ENCODE measurements at regions not wholly inside any gene's neighbourhood (a gene's known extent, or its start where the extent isn't known, plus 50 kb on each side); places are given as distances from the start of the nearest gene placed in this dataset.

DNA sequence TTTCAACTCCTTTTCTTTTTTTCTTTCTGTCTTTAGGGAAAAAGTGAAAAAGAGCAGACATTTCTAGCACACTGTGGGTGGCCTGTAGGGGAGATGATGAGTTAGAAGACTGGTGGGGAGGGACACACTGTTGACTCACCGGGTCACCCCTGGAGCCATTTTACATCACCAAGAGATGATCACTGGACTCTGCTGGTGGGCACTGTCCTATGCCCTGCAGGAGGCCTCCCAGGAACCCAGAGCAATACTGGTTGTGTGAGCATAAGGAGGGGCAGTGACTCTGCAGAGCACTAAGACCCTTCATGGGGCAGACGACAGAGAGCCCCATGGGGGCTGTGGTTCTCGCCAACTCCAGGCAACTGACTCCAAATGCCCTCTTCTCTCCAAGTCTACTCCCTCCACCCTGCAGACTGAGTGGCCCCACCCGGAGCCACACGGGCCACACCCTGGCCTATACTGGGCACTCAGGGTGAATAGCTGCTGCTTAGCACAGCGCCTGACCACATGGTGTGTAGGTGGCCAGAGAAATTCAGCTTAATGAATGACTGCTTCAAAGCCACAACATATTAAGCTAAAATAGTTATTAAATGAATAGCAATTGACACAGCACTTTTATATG lies 177.5 kb downstream of the CDC5L start:
- DNase-seq (ENCODE audit: low spot score), result no peak
- H3K36me3 Mint-ChIP-seq (ENCODE audit: low read depth), result no peaks in the 10 kb centered on the region
- H3K4me3 Mint-ChIP-seq (ENCODE audit: unreplicated experiment), result no peak overlapping the region
- TF ChIP-seq, protein P1, sequence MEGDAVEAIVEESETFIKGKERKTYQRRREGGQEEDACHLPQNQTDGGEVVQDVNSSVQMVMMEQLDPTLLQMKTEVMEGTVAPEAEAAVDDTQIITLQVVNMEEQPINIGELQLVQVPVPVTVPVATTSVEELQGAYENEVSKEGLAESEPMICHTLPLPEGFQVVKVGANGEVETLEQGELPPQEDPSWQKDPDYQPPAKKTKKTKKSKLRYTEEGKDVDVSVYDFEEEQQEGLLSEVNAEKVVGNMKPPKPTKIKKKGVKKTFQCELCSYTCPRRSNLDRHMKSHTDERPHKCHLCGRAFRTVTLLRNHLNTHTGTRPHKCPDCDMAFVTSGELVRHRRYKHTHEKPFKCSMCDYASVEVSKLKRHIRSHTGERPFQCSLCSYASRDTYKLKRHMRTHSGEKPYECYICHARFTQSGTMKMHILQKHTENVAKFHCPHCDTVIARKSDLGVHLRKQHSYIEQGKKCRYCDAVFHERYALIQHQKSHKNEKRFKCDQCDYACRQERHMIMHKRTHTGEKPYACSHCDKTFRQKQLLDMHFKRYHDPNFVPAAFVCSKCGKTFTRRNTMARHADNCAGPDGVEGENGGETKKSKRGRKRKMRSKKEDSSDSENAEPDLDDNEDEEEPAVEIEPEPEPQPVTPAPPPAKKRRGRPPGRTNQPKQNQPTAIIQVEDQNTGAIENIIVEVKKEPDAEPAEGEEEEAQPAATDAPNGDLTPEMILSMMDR (IDR thresholded peaks at IDR 0.05), result no peak
- H3K27me3 Mint-ChIP-seq (ENCODE audit: low read depth), result no peaks in the 10 kb centered on the region
- no peaks in the 10 kb centered on the region for H3K9me3 Mint-ChIP-seq (ENCODE audit: low read depth)
- H3K27ac Mint-ChIP-seq (ENCODE audit: unreplicated experiment), result no peak overlapping the region
- peaks cover 16% of the 10 kb centered on the region for H3K4me1 Mint-ChIP-seq (ENCODE audit: low read depth)

DNA sequence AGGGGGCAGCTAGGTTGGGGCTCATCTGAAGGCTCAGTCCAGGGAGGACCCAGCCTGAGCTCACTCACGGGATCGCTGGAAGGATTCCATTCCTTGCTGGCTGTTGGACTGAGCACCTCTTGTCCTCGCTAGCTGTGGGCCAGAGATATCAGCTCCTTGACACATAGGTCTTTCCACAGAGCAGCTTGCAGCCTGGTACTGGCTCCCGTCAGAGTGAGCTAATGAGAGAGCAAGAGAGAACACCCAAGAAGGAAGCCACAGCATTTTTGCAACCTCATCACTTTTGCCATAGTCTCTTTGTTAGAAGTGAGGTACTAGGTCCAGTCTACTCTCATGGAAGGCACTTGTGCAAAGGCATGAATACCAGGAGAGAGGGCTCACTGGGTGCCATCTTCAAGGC lies 179.9 kb downstream of the CDC5L start:
- H3K9me3 Mint-ChIP-seq (ENCODE audit: low read depth), result no peaks in the 10 kb centered on the region
- TF ChIP-seq, protein P1 (IDR thresholded peaks at IDR 0.05), result no peak
- H3K4me1 Mint-ChIP-seq (ENCODE audit: low read depth), result peaks cover 21% of the 10 kb centered on the region
- no peaks in the 10 kb centered on the region for H3K27me3 Mint-ChIP-seq (ENCODE audit: low read depth)
- no peak overlapping the region for H3K27ac Mint-ChIP-seq (ENCODE audit: unreplicated experiment)
- no peak for DNase-seq (ENCODE audit: low spot score)
- H3K4me3 Mint-ChIP-seq (ENCODE audit: unreplicated experiment), result no peak overlapping the region
- no peaks in the 10 kb centered on the region for H3K36me3 Mint-ChIP-seq (ENCODE audit: low read depth)

DNA sequence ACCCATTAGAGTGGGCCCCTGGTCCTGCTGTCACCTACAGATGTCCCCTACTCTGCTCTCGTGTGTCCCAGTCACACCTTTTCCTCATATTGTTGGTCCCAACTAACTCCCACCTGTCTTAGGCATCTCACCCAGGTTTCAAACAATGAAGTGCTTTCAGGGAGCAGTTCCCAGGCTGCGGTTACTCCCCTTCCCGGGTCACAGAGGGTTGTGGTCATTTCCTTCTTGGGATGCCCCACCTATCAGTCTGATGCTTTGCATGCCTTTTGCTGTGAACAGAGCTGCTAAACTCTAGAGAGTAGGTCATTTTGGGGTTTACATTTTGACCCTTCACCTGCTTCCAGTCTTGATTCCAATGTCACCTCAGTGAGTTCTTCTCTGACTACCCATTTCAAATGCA lies 181.6 kb downstream of the CDC5L start:
- no peaks in the 10 kb centered on the region for H3K36me3 Mint-ChIP-seq (ENCODE audit: low read depth)
- TF ChIP-seq, protein P1 (IDR thresholded peaks at IDR 0.05), result no peak
- H3K4me3 Mint-ChIP-seq (ENCODE audit: unreplicated experiment), result no peak overlapping the region
- no peak for DNase-seq (ENCODE audit: low spot score)
- no peaks in the 10 kb centered on the region for H3K27me3 Mint-ChIP-seq (ENCODE audit: low read depth)
- H3K4me1 Mint-ChIP-seq (ENCODE audit: low read depth), result peaks cover 21% of the 10 kb centered on the region
- no peak overlapping the region for H3K27ac Mint-ChIP-seq (ENCODE audit: unreplicated experiment)
- no peaks in the 10 kb centered on the region for H3K9me3 Mint-ChIP-seq (ENCODE audit: low read depth)

DNA sequence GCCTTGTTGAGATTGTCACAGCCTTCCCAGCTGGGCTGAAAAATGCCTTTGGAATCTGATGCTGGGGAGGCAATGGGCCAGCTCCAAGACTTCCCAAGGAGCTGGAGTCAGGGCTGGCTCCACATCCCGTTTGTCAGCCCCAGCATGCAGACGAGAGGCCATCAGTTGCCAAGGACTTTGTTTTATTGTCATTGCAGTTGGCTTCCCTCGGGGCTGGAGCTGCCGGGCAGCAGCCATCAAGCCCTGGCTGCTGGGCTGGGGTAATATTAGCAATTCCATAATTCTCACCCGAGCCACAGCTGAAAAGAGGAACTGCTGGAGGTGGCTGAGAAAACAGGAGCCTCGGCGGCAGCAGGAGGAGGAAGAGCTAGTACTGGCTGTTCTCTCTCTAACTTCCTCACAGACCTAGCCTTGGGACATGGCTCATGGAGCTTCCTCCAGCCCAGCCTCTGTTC lies 182.5 kb downstream of the CDC5L start:
- peak overlapping the region; percentile 42 for H3K4me3 Mint-ChIP-seq (ENCODE audit: unreplicated experiment)
- no peaks in the 10 kb centered on the region for H3K36me3 Mint-ChIP-seq (ENCODE audit: low read depth)
- peaks cover 17% of the 10 kb centered on the region for H3K4me1 Mint-ChIP-seq (ENCODE audit: low read depth)
- no peak for DNase-seq (ENCODE audit: low spot score)
- H3K27ac Mint-ChIP-seq (ENCODE audit: unreplicated experiment), result peak overlapping the region; percentile 76
- H3K27me3 Mint-ChIP-seq (ENCODE audit: low read depth), result no peaks in the 10 kb centered on the region
- H3K9me3 Mint-ChIP-seq (ENCODE audit: low read depth), result no peaks in the 10 kb centered on the region
- TF ChIP-seq, protein P1 (IDR thresholded peaks at IDR 0.05), result no peak

DNA sequence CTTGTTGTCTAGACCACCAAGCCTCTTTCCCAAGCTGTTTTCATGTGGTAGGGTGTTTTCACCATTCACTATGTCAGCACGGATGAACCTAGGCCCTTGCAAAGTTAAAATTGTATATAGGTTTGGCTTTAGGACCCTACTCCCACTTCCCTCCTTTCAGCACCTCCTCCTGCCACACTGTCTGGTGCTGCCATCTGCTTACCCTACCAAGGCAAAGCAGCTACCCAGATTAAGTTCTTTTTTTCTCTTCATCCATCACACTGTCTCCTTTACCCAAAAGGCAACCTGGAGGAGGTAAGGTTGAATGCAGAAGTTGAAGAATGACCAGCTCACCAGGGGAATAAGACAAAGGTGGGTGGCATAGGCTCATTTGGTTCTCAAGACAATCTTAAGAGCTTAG lies 184.0 kb downstream of the CDC5L start:
- Mint-ChIP-seq H3K36me3 (ENCODE audit: low read depth) (no peaks in the 10 kb centered on the region), H3K4me3 (ENCODE audit: unreplicated experiment) (no peak overlapping the region), H3K4me1 (ENCODE audit: low read depth) (peaks cover 27% of the 10 kb centered on the region), H3K27me3 (ENCODE audit: low read depth) (no peaks in the 10 kb centered on the region), H3K27ac (ENCODE audit: unreplicated experiment) (no peak overlapping the region), H3K9me3 (ENCODE audit: low read depth) (no peaks in the 10 kb centered on the region)
- no peak for DNase-seq (ENCODE audit: low spot score)
- TF ChIP-seq, protein P1 (IDR thresholded peaks at IDR 0.05), result no peak

Data from chondrocyte (in vitro differentiated cells).